AG20443 (cell line): ENCODE measurements at regions not wholly inside any gene's neighbourhood (a gene's known extent, or its start where the extent isn't known, plus 50 kb on each side); places are given as distances from the start of the nearest gene placed in this dataset.
"Not testable (repeated sequence)": the region's sequence is repeated elsewhere in the genome, so short reads cannot be mapped to it uniquely, and the experiment has no call there.

Source experiments
- DNase-seq: peaks from one replicate; pipeline ENCODE4 v3.0.0; 2012; ENCODE audit warnings: low spot score, mixed read lengths

DNA sequence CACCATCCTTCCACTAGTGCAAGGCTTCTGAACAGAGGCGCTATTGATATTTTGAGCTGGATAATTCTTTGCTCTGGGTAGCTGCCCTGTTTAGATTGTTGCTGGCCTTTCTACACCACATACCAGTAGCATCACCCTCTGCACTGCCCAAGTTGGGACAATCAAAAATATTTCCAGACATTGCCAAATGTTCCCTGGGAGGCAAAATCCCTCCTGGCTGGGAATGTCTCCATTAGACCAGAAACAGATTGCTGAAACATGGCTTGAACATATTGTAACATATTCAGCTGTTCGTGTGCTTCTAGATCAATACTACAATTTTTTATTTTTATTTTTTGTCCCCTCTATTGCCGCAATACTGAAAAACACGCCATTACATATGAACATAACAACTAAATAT is 174.6 kb downstream of the ABCA8 start:
- DNase-seq = no peak

DNA sequence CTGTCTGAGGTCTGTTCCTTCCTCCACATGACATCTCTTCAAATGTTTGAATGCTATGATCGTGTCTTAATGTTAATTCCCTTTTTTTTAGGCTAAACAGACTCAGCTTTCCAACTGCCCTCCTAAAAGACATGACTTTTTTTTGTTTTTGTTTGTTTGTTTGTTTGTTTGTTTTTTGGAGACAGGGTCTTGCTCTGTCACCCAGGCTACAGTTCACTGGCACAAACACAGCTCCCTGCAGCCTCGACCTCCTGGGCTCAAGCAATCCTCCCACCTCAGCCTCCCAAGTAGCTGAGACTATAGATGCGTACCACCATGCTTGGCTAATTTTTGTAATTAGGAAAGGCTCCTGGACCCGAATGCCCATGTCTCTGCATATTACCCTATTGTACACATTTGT is 176.5 kb downstream of the ABCA8 start:
- DNase-seq = no peak

DNA sequence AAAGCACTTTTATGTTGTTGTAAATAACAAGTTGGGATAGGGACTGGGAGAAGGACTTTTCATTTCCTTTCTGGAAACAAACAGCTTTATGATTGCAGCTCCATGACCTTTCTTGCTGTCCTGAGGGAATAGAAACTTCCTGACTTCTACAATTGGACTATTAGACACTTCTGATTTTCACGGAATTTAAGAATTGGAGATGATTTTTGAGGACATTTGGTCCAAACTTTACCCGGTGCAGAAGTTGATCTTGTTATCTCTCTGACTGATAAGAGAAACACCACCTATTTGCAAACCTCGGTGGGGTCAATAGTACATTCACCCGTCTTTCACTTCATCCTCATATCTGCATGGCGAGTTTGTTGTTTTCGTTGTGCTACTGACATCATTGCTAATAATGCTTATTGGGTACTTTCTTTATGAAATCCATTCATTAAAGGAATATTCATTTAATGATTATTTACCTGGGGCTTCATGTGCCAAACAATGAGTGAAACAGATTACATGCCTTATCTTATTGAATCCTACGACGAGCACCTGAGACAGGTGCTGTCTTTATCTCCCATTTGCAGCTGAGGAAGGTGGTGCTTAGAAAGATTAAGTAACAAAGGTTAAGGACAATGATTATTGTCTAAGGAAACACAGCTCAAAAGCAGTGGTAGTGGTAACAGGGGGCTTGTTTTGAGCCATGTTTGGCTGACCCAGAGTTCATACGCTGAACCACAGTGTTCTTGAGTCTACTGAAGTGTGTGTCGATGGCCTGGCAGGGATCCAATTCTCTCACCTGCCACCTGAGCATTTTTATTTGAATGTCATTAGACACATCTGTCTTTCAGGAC is 176.9 kb upstream of the FAM20A start:
- no peak for DNase-seq

DNA sequence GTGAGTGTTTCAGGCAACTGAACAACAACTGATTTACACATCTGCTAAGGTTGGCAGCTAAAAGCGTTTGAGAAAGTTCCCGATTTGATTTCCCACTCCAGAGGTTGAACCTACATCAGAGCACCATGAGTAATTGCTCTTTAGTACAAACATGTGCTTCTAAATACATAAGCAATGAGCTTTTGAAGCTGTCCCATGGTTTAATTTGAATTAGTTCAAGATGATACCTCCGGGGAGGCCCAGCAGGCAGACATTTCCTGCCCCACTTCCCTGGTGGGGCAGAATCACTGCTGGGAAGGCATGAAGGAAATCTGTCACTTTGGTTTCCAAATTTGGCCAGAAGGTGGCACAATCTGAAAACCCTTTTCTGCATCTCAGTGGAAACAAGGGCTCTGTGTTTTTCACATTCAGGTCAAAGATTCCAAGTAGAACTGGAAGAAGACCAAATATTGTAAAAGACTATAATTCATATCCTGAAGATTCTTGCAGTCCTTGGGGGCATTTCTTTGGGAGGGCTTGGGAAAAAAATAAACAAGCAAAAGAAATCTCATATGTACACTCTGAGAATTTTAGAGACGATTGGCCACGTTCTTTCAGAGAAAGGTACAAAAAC is 176.2 kb upstream of the FAM20A start:
- DNase-seq = peak; percentile 68

DNA sequence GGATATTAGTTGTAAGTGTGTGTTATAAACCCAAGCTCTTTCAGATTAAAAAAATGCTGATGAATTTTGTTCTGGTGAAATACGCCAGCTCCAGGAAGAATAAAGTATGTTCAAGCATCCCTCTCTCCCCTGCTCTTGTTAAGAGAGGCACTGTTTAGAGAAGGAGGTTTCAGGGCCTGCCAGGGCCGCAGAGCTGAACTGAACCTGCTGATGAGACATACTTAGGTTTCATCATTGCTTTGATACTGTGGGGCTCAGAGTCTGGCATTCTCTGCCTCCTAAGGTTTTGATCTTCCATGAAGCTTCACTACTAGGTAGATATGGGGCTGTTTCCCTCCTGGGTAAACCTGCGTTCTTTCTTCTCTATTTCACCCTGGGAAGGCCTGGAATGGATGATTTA is 175.3 kb upstream of the FAM20A start:
- DNase-seq = no peak

DNA sequence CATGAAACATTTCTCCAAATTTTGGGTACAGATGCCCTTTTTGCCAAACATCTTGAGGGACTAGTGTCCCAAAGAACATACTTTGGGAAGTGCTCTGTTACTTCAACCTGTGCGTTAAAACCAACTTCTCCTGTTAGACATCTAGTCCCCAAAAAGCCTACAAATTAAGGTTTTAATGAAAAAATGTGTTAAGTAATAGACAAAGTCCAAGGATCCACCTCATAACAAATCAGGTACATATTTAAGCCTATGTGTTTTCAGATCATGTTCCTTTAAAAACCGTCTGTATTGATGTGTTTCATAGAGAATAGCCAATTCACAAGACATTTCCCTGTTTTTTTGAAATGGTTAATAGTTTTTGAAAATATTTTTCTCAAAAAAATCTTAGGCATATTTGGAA is 174.8 kb upstream of the FAM20A start:
- DNase-seq = no peak

DNA sequence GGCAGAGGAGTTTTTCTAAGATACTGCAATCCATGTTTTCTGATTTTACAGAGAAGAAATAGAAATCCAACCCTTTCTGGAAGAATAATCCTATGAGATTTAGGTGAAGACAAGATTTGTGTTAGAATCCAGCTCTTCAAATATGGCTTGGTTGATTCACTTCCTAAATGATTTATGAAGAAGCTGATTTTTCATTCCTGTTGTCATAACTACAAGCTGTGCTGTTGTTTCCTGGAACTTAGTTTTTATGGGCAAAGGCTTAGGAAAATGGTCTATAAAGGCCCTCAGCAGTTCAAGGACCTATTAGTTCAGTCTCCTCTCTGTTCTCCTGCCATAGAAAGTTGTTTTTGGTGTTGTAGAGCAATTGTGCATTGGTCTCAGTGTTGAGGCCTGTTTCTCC is 174.2 kb upstream of the FAM20A start:
- DNase-seq = no peak

DNA sequence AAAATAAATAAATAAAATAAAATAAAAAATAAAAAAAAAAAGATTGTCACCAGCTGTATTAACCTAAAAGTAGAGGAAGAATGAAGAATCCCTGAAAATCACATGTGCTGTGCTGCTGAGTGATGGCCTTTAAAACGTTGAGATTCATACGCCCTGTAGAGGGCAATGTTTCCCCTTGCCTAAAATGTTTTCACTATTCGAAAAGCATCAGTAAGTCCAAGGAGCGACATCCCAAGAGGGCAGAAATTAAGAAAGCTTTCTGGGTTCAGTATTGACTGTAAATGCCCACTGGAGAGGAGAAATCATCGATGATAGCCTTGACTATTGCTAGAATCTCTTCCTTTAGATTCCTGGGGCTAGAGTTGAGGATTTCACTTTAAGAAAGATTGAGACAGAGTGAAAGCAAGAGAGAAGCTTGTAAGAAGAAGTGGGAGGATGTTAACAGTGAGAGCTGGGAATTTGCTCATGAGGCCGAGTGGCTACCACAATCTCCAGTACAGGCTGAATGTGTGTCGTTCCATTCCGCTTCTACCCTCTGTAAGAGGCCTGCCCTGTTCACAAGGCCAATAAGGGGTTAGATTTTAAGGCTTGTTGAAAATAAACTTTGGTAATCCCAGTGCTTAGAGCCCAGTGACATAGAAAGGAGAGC is 170.8 kb upstream of the FAM20A start:
- peak; percentile 72 for DNase-seq

DNA sequence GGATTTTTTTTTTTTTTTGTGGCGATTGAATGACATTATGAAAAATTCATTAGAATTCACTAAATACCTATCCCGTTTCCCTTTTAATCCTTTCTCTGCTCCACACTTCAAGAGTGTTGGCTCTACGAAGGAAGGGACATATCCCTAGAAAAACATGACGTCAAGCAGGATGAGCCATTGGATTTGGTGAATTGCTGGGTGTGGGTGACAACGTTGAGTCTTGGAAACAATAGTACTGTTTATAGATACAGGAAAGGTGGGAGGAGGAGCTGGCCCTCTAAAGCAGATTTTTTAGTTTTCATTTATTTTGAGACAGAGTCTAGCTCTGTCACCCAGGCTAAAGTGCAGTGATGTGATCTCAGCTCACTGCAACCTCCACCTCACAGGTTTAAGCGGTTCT is 167.6 kb upstream of the FAM20A start:
- DNase-seq = no peak

DNA sequence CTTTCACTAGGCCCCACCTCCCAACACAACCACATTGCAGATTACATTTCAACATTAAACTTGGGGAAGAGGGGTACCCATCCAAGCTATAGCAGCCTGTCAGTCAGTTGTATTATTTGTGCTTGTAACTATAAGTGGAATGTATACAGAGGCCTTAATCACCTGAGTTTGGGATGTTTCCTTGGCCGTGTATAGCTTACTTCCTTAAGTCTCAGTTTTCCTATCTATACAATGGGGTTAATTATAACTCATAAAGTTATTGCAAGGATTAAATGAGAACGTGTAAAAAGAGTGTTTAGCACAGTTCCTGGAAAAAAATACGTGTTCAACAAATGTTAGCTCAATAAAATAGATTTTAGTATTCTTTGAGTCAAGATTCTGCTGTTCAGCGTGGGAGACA is 165.5 kb upstream of the FAM20A start:
- DNase-seq = no peak

DNA sequence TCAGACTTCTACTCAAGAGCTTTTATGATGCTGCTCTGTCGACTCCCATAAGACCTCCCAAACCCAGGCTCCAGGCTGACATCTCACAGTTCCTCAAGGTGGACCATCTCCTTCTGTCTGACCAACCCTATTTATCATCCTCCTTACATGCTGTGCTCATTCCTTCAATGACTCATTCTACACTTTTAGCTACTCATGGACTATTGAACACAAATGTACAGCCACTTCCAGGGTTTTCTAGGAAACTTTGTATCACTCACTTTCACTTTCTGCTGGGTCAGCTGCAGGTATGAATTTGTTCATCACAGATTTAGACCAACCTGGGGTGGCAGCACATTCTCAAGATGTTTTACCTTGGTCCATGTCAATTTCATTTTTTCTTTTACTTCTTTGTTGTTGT is 162.4 kb upstream of the FAM20A start:
- peak; percentile 14 for DNase-seq

DNA sequence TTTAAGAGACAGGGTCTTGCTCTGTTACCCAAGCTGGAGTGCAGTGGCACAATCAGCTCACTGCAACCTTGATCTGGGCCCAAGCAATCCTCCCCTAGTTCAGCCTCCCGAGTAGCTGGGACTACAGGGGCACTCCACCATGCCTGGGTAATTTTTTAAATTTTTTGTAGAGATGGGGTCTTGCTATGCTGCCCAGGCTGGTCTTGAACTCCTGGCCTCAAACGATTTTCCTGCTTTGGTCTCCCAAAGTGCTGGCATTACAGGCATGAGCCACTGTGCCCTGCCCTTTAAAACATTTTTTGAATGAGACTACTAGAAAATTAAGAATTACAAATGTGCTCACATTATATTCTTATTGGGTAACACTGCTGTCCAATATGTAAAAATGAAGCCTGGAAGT is 161.7 kb upstream of the FAM20A start:
- no peak for DNase-seq

DNA sequence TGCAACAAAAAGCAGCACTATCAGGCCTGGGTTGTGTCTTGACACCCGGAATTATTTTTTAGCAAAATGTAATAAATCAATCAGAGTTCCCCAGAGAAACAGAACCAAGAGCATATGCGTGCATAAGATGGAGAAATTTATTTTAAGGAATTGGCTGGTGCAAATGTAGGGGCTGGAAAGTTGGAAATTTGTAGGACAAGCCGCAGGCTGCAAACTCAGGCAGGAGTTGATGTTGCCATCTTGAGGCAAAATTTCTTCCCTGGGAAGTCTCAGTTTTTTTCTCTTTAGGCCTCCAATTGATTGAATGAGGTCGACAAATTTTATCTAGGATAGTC is 158.9 kb upstream of the FAM20A start:
- DNase-seq = no peak

DNA sequence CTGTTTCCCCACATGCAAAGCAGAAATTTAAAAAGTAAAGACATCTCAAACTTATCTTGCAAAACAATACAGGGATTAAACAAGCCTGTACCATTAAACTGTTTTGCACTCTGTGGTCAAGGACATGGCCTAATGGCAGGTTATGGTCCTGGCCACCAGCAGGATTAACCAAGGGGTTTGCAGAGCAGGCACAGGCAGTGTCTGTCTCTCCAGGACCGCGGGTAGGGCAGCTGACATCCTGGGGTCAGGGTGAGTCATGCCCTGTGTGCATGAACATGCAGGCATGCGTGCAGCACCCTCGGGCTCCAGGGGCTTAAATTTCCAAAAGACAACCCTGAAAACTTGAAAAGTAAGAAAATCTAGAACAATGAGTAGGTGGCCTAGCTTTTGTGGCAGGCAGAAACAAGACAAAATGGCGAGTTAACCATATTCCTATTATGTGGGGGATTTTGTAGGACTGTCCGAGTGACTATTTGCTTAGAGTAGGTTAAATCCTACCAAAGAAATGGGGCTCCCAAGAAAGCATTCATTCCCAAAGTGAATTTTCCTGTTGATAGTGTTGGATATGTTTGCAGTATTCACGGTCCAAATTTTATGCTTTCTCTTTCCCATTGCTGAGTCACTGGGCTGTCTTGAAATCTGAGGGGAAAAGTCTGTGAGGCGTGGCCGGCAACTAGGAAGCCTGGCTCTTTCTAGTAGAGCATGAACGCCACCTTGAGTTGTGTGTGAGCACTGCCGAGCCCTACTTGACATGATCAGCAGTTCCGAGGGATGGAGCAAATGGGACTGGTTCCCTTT is 158.4 kb upstream of the FAM20A start:
- DNase-seq = peak; percentile 93

DNA sequence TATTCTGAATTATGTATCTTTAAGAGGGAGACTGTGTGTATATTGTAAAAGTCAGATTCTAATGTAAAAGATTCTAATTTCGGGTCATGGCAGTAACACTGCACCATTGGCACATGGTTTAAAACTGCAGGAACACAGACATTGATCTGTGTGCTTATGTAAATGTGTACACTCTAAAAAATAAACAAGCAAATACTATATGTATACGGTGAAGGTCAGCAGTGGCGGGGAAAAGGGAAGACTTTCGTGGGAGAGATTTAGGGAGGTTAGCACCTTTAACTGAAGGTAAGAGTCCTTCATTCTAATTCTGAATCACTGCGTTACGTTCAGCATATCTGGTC is 157.8 kb upstream of the FAM20A start:
- no peak for DNase-seq

DNA sequence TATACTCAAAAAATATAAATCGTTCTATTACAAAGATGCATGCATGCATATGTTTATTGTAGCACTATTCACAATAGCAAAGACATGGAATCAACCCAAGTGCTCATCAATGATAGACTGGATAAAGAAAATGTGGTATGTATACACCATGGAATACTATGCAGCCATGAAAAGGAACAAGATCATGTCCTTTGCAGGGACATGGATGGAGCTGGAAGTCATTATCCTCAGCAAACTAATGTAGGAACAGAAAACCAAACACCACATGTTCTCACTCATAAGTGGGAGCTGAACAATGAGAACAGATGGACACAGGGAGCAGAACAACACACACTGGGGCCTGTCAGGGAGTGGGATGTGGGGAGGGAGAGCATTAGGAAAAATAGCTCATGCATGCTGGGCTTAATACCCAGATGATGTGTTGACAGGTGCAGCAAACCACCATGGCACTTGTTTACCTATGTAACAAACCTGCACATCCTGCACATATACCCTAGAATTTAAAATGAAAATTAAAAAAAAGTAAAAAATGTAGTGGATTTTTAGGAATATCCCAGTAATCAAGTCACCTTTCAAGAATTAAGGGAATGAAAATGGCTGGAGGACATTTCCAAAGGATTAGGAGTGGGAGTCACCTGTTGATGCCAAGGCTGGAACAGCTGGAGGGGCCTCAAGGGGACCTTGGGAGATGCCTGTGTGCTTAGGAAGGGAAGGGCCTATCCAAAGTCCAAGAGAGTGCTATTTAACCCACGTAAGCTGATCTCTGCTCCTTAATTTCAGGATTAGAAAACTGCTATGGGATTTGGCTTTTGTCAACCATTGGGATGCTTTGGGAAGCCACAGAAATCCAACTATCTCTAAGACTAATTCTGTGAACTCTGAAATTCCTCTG is 156.9 kb upstream of the FAM20A start:
- DNase-seq = not testable (repeated sequence)

DNA sequence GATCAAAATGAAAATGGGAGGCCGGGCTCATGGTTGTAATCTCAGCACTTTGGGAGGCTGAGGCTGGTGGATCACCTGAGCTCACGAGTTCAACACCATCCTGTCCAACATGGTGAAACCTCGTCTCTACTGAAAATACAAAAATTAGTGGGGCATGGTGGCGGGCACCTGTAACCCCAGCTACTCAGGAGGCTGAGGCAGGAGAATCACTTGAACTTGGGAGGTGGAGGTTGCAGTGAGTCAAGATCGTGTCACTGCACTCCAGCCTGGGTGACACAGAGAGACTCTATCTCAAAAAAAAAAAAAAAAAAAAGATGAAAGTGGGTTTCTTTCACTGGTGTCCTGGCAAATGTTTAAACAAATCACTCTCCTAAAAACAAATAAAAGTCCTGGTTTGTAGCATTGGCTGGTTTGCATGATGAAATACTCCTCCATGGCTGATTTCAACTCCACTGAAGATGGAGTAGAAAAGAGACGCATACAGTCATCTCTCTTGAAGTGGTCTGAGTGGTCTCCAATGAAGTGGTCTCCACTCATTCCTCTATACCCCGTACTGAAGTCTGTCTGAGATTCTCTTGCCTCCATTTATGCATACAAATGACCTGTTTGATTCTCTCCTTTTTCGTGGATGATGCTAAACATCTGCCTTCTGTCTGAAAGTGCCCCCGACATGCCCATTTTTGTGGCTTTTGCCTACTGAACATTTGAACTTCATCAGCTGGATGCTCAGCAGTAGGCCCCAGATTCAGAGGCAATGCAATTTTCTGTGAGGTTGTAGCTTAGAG is 153.0 kb upstream of the FAM20A start:
- no peak for DNase-seq

DNA sequence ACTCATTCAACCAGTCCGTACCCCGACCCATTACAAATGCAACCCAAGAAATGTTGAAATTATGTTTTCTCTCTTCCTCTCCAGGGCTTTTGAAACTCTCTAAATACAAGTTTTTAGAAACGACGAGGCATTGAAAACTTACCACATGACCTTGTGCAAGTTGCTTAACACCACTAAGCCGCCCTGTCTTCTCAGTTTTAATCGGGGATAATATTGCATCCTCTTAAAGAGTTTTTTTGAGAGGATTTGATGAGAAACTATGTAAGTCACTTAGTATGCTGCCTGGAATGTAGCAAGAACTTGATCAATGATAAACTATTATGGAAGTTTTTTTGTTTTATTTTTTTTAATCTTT is 149.0 kb upstream of the FAM20A start:
- no peak for DNase-seq

DNA sequence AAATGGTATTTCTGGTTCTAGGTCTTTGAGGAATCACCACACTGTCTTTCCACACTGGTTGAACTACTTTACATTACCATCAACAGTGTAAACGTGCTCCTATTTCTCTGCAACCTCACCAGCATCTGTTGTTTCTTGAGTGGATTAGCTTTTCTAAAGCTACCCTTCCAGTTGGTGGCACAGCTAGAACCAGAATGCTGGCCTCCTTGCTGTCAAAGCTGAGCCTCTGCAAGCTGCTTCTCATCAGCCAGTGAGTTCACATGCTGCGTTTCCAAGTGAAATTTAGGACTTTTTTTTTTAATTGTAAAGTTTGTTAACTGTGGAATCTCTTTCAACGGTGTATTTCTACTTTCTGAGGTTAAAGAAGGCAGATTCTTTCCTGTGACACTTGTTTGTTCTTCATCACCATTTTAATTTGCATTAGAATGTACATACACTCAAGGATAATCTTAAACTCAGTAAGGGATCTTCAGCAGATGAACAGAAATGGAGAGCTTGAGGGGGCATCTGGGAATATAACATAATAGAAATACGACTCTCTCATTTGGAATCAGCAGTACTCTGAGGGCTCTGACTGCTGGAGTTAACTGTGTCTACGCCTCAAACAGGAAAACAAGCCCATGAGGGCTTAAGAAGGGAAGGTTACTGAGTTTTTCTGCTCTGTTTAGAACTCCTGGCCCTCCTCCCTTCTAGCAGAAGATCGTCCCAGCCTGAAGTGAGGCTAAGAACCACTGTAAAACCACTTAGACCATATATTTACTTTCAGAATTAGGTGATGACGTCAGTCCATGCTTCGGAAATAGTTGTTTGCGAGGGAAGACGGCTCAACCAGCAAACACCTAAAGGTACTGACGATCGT is 148.4 kb upstream of the FAM20A start:
- no peak for DNase-seq

DNA sequence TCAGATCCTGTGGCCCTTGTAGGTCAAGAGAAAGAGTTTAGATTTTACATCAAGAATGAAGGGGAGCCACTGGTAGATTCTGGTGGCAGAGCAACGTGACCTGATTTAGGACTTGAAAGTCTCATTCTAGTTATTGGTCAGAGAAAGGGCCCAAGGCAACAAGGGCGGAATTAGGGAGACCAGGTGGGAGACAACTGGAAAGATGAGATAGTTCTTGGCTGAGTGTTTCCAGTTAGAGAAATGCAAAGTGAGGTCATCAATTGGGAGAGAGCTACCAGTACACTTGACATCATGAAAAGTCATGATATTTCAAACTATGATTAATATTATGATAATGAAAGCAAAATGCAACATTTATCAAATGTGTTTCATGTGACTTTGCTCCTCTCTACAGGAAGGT is 147.2 kb upstream of the FAM20A start:
- DNase-seq = no peak
